ENCODE measurements at regions not wholly inside any gene's neighbourhood (a gene's known extent, or its start where the extent isn't known, plus 50 kb on each side); places are given as distances from the start of the nearest gene placed in this dataset.

- no peak overlapping the region for H3K4me3 ChIP-seq (replicated peaks in 1 of 4; ENCODE audit: control extremely low read depth in 1 of 4, insufficient read depth in 1 of 4, low read depth in 3 of 4, low read length in 4 of 4)
- H4K20me1 ChIP-seq (ENCODE audit: control insufficient read depth, extremely low read depth, insufficient read depth, low read length) = no peaks in the 10 kb centered on the region
- H3K27ac ChIP-seq (ENCODE audit: insufficient read depth, low read length) = no peak overlapping the region
- H3K36me3 ChIP-seq (ENCODE audit: control insufficient read depth, insufficient read depth, low read length) = no peaks in the 10 kb centered on the region
- no peaks in the 10 kb centered on the region for H3K79me2 ChIP-seq (ENCODE audit: control insufficient read depth, insufficient read depth, low read length)
- peaks cover 31% of the 10 kb centered on the region for H3K27me3 ChIP-seq (ENCODE audit: control insufficient read depth, insufficient read depth, low read length)
- TF ChIP-seq EZH2 (IDR thresholded peaks at IDR 0.05; ENCODE audit: low read length, missing control alignments) = no peak
- peak in 1 of 2 donors; percentile 16 for TF ChIP-seq CTCF (conservative IDR thresholded peaks at IDR 0.05 in 1 of 2, IDR thresholded peaks at IDR 0.05 in 1 of 2; ENCODE audit: low read depth in 1 of 2, low read length in 2 of 2)
- H3K9me3 ChIP-seq (ENCODE audit: control insufficient read depth, insufficient read depth, low read depth, low read length) = no peaks in the 10 kb centered on the region
- no peak overlapping the region for H3K4me2 ChIP-seq (ENCODE audit: extremely low read depth, insufficient read depth, low read length)
- no peaks in the 10 kb centered on the region for H3K4me1 ChIP-seq (ENCODE audit: control insufficient read depth, extremely low read depth, insufficient read depth, low read length)
- no peak overlapping the region for H3K9ac ChIP-seq (ENCODE audit: insufficient read depth, low read length)
- no peak overlapping the region for H2AFZ ChIP-seq (ENCODE audit: low read length)
- DNase-seq (ENCODE audit: low read depth in 2 of 2) = no peak
These were observed 132.6 kb downstream of the MRPL36 start for GRCh38 chr5:1666812-1667588.

- Histone ChIP-seq H3K27me3 (ENCODE audit: control insufficient read depth, insufficient read depth, low read length) (peaks cover 31% of the 10 kb centered on the region), H3K36me3 (ENCODE audit: control insufficient read depth, insufficient read depth, low read length) (no peaks in the 10 kb centered on the region), H3K4me1 (ENCODE audit: control insufficient read depth, extremely low read depth, insufficient read depth, low read length) (no peaks in the 10 kb centered on the region), H4K20me1 (ENCODE audit: control insufficient read depth, extremely low read depth, insufficient read depth, low read length) (no peaks in the 10 kb centered on the region), H3K4me2 (ENCODE audit: extremely low read depth, insufficient read depth, low read length) (no peak overlapping the region), H3K9ac (ENCODE audit: insufficient read depth, low read length) (no peak overlapping the region), H3K9me3 (ENCODE audit: control insufficient read depth, insufficient read depth, low read depth, low read length) (no peaks in the 10 kb centered on the region), H2AFZ (ENCODE audit: low read length) (no peak overlapping the region), H3K27ac (ENCODE audit: insufficient read depth, low read length) (no peak overlapping the region), H3K79me2 (ENCODE audit: control insufficient read depth, insufficient read depth, low read length) (no peaks in the 10 kb centered on the region), H3K4me3 (replicated peaks in 1 of 4; ENCODE audit: control extremely low read depth in 1 of 4, insufficient read depth in 1 of 4, low read depth in 3 of 4, low read length in 4 of 4) (no peak overlapping the region)
- no peak for TF ChIP-seq CTCF (conservative IDR thresholded peaks at IDR 0.05 in 1 of 2, IDR thresholded peaks at IDR 0.05 in 1 of 2; ENCODE audit: low read depth in 1 of 2, low read length in 2 of 2)
- no peak for TF ChIP-seq EZH2 (IDR thresholded peaks at IDR 0.05; ENCODE audit: low read length, missing control alignments)
- DNase-seq (ENCODE audit: low read depth in 2 of 2) = no peak
These were observed 133.4 kb downstream of the MRPL36 start for GRCh38 chr5:1666221-1666620.

GRCh38 chr5:1665803-1666202 lies 133.8 kb downstream of the MRPL36 start:
- Histone ChIP-seq H3K27ac (ENCODE audit: insufficient read depth, low read length) (no peak overlapping the region), H3K4me2 (ENCODE audit: extremely low read depth, insufficient read depth, low read length) (no peak overlapping the region), H3K9ac (ENCODE audit: insufficient read depth, low read length) (no peak overlapping the region), H3K79me2 (ENCODE audit: control insufficient read depth, insufficient read depth, low read length) (no peaks in the 10 kb centered on the region), H4K20me1 (ENCODE audit: control insufficient read depth, extremely low read depth, insufficient read depth, low read length) (no peaks in the 10 kb centered on the region), H3K9me3 (ENCODE audit: control insufficient read depth, insufficient read depth, low read depth, low read length) (no peaks in the 10 kb centered on the region), H3K4me3 (replicated peaks in 1 of 4; ENCODE audit: control extremely low read depth in 1 of 4, insufficient read depth in 1 of 4, low read depth in 3 of 4, low read length in 4 of 4) (no peak overlapping the region), H3K36me3 (ENCODE audit: control insufficient read depth, insufficient read depth, low read length) (no peaks in the 10 kb centered on the region), H3K4me1 (ENCODE audit: control insufficient read depth, extremely low read depth, insufficient read depth, low read length) (no peaks in the 10 kb centered on the region), H3K27me3 (ENCODE audit: control insufficient read depth, insufficient read depth, low read length) (peaks cover 31% of the 10 kb centered on the region), H2AFZ (ENCODE audit: low read length) (no peak overlapping the region)
- no peak for DNase-seq (ENCODE audit: low read depth in 2 of 2)
- no peak for TF ChIP-seq EZH2 (IDR thresholded peaks at IDR 0.05; ENCODE audit: low read length, missing control alignments)
- TF ChIP-seq CTCF (conservative IDR thresholded peaks at IDR 0.05 in 1 of 2, IDR thresholded peaks at IDR 0.05 in 1 of 2; ENCODE audit: low read depth in 1 of 2, low read length in 2 of 2) = no peak

Measured in fibroblast of lung (primary cell).